ENCODE measurements at regions not wholly inside any gene's neighbourhood (a gene's known extent, or its start where the extent isn't known, plus 50 kb on each side); places are given as distances from the start of the nearest gene placed in this dataset.

DNA sequence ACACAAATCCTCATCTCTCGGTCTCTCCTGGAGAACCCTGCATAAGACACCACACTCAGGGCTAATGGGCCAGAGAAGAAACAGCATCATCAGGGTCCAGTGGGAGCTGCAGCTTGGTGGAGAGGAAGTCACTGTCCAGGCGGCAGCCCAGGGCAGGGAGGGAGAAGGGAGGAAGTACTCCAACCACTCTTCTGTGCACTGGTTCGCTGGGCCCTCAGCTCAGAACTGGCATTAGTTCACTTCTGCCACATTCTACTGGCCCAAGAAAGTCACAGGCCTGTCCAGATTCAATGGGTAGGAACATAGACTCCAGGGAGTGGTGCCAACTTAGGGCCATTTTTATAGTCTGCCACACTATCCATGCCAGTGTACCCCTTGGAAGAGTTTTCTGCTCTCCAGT is 169.0 kb downstream of the ABHD5 start:
- no peak for TF ChIP-seq POLR2A (IDR thresholded peaks at IDR 0.05; ENCODE audit: low read length)
- TF ChIP-seq GATA1 (IDR thresholded peaks at IDR 0.05; ENCODE audit: low read depth, low read length) = no peak
